ENCODE measurements at regions not wholly inside any gene's neighbourhood (a gene's known extent, or its start where the extent isn't known, plus 50 kb on each side); places are given as distances from the start of the nearest gene placed in this dataset.

DNA sequence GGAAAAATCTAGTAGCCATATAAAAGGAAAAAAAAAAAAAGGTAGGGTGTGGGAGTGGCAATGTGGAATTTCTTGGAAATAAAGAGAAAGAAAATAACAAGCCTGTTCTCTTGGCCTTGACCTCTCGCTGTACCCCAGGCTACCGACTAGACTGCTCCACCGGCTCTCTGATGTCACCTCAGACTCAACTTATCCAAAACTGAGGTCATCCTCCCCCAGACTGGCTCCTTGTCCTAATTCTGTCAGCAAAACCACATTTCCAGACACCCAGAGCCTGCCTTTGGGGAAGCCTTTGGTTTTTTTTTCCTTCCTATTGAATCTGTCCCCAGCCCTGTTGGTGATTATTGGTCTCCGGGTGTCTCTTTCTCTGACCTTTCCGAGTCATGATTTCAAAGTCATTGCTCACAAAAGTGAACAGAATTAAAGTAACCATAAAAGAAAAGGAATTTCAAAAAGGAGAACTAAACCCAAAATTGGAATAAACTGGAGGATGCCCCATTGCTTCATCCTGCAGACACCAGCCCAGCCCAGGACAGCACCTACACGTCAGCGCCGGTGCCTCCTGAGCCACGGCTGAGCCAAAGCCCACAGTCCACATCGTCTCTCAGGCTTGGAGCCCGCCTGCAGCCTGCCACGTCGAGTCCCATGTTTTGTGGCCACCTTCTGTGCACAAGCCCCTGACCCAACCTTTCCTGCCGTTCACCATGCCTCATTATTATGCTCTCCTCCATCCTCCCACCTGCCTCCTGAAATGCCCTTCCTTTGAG is 170.7 kb downstream of the MYLK4 start:
- TF ChIP-seq, protein P1, sequence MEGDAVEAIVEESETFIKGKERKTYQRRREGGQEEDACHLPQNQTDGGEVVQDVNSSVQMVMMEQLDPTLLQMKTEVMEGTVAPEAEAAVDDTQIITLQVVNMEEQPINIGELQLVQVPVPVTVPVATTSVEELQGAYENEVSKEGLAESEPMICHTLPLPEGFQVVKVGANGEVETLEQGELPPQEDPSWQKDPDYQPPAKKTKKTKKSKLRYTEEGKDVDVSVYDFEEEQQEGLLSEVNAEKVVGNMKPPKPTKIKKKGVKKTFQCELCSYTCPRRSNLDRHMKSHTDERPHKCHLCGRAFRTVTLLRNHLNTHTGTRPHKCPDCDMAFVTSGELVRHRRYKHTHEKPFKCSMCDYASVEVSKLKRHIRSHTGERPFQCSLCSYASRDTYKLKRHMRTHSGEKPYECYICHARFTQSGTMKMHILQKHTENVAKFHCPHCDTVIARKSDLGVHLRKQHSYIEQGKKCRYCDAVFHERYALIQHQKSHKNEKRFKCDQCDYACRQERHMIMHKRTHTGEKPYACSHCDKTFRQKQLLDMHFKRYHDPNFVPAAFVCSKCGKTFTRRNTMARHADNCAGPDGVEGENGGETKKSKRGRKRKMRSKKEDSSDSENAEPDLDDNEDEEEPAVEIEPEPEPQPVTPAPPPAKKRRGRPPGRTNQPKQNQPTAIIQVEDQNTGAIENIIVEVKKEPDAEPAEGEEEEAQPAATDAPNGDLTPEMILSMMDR (IDR thresholded peaks at IDR 0.05; ENCODE audit: low read depth, low read length, poor library complexity, severe bottlenecking) = no peak
- no peak for TF ChIP-seq EZH2phosphoT487 (IDR thresholded peaks at IDR 0.05; ENCODE audit: borderline replicate concordance, low read length)

Data from DOHH2 (cell line).